Upper lobe of right lung (tissue), 1 donor: ENCODE measurements at regions not wholly inside any gene's neighbourhood (a gene's known extent, or its start where the extent isn't known, plus 50 kb on each side); places are given as distances from the start of the nearest gene placed in this dataset.

Experiments
- ATAC-seq: fragments of 200-7000 bp; cut with Tn5 transposase; one replicate; pipeline ENCODE4 v1.9.1; 2020; ENCODE audit warnings: mild to moderate bottlenecking, moderate library complexity
- DNase-seq: peaks from one replicate; pipeline ENCODE4 v3.0.0-alpha.2; 2020
- H3K27ac ChIP-seq: fragments of 200-600 bp; one replicate; pipeline ENCODE4 v1.8.0; 2022
- H3K27me3 ChIP-seq: fragments of 200-600 bp; one replicate; pipeline ENCODE4 v1.8.0; 2022; ENCODE audit warnings: mild to moderate bottlenecking
- H3K36me3 ChIP-seq: fragments of 200-600 bp; one replicate; pipeline ENCODE4 v1.8.0; 2022
- H3K4me1 ChIP-seq: fragments of 200-600 bp; one replicate; pipeline ENCODE4 v1.8.0; 2022
- H3K4me3 ChIP-seq: fragments of 200-600 bp; one replicate; pipeline ENCODE4 v1.8.0; 2022; ENCODE audit warnings: mild to moderate bottlenecking
- H3K9me3 ChIP-seq: fragments of 200-600 bp; one replicate; pipeline ENCODE4 v1.8.0; 2022
- intact Hi-C: fragments of 100-400 bp; cut with DNase I; formaldehyde crosslinking; loops from one replicate; pipeline ENCODE4 v1.11.0; 2022
- TF ChIP-seq, protein P1 (sequence below): fragments of 200-600 bp; IDR thresholded peaks from one replicate; pipeline ENCODE4 v1.8.0; 2022; ENCODE audit warnings: antibody characterized with exemption
- donor health status: DM: no; HTN: yes; CAD: no; lungs with severe emphysema.

DNA sequence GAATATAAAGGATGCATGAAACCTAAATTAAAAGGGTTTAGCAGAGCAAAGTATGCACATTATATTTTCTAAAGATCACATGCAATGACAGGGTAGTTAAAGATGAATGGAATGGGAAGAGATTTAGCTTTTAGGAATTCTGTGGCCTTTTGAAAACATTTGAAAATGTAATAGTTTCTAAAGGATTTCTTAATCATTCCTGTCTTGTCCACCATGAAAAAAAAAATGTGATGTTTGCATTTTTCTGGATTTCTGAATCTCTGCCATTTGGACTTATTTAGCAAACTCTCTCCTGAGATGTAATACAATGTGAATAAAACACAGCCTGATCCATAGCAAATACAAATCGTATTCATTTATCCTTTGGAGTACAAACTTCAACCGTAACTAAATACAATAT lies 126.6 kb upstream of the RAB11FIP2 start:
- TF ChIP-seq, protein P1, sequence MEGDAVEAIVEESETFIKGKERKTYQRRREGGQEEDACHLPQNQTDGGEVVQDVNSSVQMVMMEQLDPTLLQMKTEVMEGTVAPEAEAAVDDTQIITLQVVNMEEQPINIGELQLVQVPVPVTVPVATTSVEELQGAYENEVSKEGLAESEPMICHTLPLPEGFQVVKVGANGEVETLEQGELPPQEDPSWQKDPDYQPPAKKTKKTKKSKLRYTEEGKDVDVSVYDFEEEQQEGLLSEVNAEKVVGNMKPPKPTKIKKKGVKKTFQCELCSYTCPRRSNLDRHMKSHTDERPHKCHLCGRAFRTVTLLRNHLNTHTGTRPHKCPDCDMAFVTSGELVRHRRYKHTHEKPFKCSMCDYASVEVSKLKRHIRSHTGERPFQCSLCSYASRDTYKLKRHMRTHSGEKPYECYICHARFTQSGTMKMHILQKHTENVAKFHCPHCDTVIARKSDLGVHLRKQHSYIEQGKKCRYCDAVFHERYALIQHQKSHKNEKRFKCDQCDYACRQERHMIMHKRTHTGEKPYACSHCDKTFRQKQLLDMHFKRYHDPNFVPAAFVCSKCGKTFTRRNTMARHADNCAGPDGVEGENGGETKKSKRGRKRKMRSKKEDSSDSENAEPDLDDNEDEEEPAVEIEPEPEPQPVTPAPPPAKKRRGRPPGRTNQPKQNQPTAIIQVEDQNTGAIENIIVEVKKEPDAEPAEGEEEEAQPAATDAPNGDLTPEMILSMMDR: no peak
- no peak for ATAC-seq
- Histone ChIP-seq H3K9me3 (no peaks in the 10 kb centered on the region), H3K27me3 (no peaks in the 10 kb centered on the region), H3K4me3 (no peak overlapping the region), H3K4me1 (no peaks in the 10 kb centered on the region), H3K27ac (no peak overlapping the region), H3K36me3 (no peaks in the 10 kb centered on the region)
- intact Hi-C loops: no loop called here
- DNase-seq: no peak

DNA sequence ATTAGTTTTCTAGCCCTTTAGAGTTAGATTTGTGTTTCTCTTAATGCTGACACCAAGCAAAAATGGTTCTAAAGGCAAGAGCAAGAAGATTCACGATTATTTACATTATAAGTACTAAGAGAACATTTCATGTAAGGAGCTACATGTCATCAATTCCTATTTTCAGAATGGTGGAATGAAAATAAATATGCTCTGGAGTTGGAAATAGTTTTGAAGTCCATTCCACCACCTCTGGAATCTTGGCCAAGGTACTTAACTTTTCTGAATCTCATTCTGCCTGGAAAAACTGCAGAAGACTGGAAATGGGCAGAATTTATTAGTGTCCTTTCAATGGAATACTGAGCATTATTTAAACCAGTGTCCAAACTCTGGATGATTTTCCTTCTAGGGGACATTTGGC lies 125.1 kb upstream of the RAB11FIP2 start:
- no peak overlapping the region for H3K4me3 ChIP-seq
- intact Hi-C loops: no loop called here
- no peak for DNase-seq
- TF ChIP-seq, protein P1: no peak
- H3K27me3 ChIP-seq: no peaks in the 10 kb centered on the region
- no peak for ATAC-seq
- no peaks in the 10 kb centered on the region for H3K4me1 ChIP-seq
- H3K27ac ChIP-seq: no peak overlapping the region
- H3K36me3 ChIP-seq: no peaks in the 10 kb centered on the region
- no peaks in the 10 kb centered on the region for H3K9me3 ChIP-seq

DNA sequence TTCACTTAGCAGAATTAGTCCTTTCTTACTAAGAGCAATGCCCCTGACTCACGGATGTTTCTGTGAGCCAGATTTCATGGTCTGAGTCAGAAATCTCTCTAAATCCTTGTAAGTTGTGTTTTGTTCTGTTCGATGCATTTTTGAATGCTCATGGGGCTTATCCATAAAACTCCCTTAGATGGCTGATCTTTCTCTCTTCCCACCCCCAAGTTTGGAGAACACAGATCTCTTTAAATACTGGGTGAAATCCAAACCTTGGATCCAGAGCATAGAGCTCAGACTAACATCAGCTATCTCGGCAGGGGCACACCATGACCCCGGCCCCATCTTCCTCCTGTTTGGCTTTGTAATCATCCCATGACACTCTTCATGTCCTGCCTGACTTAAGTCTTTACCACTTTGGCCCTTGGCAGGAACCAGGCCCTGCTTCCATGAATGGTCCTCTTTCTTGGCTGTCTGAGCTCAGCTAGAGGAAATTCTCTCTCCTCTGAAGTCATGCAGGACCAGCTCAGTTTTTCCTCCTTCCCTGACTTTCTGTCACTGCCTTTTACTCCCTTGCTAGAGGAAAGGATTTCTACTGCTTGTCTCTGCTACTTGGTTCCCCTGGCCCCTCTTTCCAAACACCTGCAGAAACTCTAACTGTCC lies 120.4 kb upstream of the RAB11FIP2 start:
- no peak for DNase-seq

DNA sequence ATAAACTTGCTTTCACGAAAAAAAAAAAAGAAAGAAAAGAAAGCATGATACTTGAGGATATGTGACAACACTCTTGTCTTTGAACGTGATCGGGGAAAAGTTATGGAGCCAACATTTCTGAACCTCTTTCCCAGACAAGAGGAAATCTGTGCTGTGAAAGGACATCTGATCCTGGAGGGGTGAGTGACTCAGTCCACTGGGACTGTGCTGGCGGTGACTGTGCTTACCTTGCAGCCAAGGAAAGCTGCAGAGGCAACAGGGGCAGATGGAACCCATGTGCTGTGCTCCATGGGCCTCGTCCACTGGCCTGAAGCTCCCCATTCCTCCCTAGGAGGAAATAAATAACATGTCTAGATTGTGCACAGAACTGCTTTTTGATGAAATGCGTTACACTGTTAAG lies 116.5 kb upstream of the RAB11FIP2 start:
- H3K27me3 ChIP-seq: no peaks in the 10 kb centered on the region
- intact Hi-C loops: no loop called here
- H3K36me3 ChIP-seq: no peaks in the 10 kb centered on the region
- no peaks in the 10 kb centered on the region for H3K4me1 ChIP-seq
- ATAC-seq (no peak), DNase-seq (no peak)
- no peaks in the 10 kb centered on the region for H3K9me3 ChIP-seq
- H3K27ac ChIP-seq: no peak overlapping the region
- TF ChIP-seq, protein P1: no peak
- H3K4me3 ChIP-seq: no peak overlapping the region

More for the DNA sequence above, 120.4 kb upstream of the RAB11FIP2 start:
- Histone ChIP-seq H3K36me3 (no peaks in the 10 kb centered on the region), H3K27ac (no peak overlapping the region), H3K4me3 (no peak overlapping the region), H3K4me1 (no peaks in the 10 kb centered on the region), H3K27me3 (no peaks in the 10 kb centered on the region), H3K9me3 (no peaks in the 10 kb centered on the region)
- TF ChIP-seq, protein P1: no peak
- intact Hi-C loops: no loop called here
- no peak for ATAC-seq

- H3K27me3 ChIP-seq: no peaks in the 10 kb centered on the region
- TF ChIP-seq, protein P1: no peak
- no peaks in the 10 kb centered on the region for H3K9me3 ChIP-seq
- H3K4me1 ChIP-seq: no peaks in the 10 kb centered on the region
- DNase-seq: no peak
- ATAC-seq: no peak
- no peak overlapping the region for H3K27ac ChIP-seq
- intact Hi-C loops: no loop called here
- no peaks in the 10 kb centered on the region for H3K36me3 ChIP-seq
- H3K4me3 ChIP-seq: no peak overlapping the region
Observed at GRCh38 chr10:118161461-118162246, 114.9 kb upstream of the RAB11FIP2 start.
